DOHH2 (cell line): ENCODE measurements at regions not wholly inside any gene's neighbourhood (a gene's known extent, or its start where the extent isn't known, plus 50 kb on each side); places are given as distances from the start of the nearest gene placed in this dataset.
"Not testable (repeated sequence)": the region's sequence is repeated elsewhere in the genome, so short reads cannot be mapped to it uniquely, and the experiment has no call there.

Experiments
- CTCF ChIP-seq: fragments of 200-600 bp; sonication (generic); IDR thresholded peaks from one replicate; pipeline ENCODE4 v1.5.1; 2014; ENCODE audit warnings: antibody characterized with exemption, mild to moderate bottlenecking, low read depth, low read length; ENCODE audit not compliant: poor library complexity, severe bottlenecking
- EZH2phosphoT487 ChIP-seq: fragments of 200-600 bp; sonication (generic); IDR thresholded peaks from 2 replicates; pipeline ENCODE4 v1.6.1; 2017; ENCODE audit warnings: borderline replicate concordance, mild to moderate bottlenecking, antibody characterized with exemption, low read length, moderate library complexity, mixed read lengths

- TF ChIP-seq CTCF, EZH2phosphoT487: not testable (repeated sequence)
These were observed 86.6 kb upstream of the ZWINT start for GRCh38 chr10:56447613-56448012.
